SK-N-SH (cell line): ENCODE measurements at regions not wholly inside any gene's neighbourhood (a gene's known extent, or its start where the extent isn't known, plus 50 kb on each side); places are given as distances from the start of the nearest gene placed in this dataset.
A peak's percentile ranks its signal among the peaks of the same experiment; 100 is the strongest.

Source experiments
- CTCF ChIA-PET: fragments of 300-600, 350-600 bp; formaldehyde crosslinking; extraction: SDS; loops from one replicate; lab custom pipeline; 2021; lab: Yijun Ruan, JAX
- POLR2A ChIA-PET: fragments of 350-600 bp; sonication (Branson Sonifier 250); formaldehyde crosslinking; extraction: SDS; loops from one replicate; lab custom pipeline; 2020; ENCODE audit warnings: antibody characterized with exemption, inconsistent platforms; lab: Yijun Ruan, JAX
- DNase-seq: peaks from one replicate; pipeline ENCODE4 v3.0.0; 2012
- H2AFZ ChIP-seq: fragments of 200-600 bp; sonication (generic); 2 replicates; pipeline ENCODE4 v1.8.1; 2016; ENCODE audit warnings: antibody characterized with exemption, mild to moderate bottlenecking, low read depth
- H3F3A ChIP-seq: fragments of 200-600 bp; sonication (generic); replicated peaks from 2 replicates; pipeline ENCODE3; 2016; ENCODE audit warnings: antibody characterized with exemption, mild to moderate bottlenecking; ENCODE audit not compliant: insufficient read depth
- H3K27ac ChIP-seq, 2 experiments: fragments of 200-500 bp in 1 of 2; fragments of 200-600 bp in 1 of 2; sonication (Bioruptor generic) in 1 of 2; sonication (generic), shearing (Covaris generic) in 1 of 2; 2 replicates each; pipeline versions ENCODE4 v1.5.1 to v1.6.1; 2014 to 2016; ENCODE audit warnings: low read depth in 2 of 2, inconsistent platforms in 1 of 2, low read length in 1 of 2, mild to moderate bottlenecking in 1 of 2, mixed read lengths in 1 of 2
- H3K27me3 ChIP-seq: fragments of 200-600 bp; sonication (generic), shearing (Covaris generic); 2 replicates; pipeline ENCODE4 v1.6.1; 2016; ENCODE audit warnings: mixed run types; ENCODE audit not compliant: insufficient read depth
- H3K36me3 ChIP-seq, 2 experiments: fragments of 200-500 bp in 1 of 2; fragments of 200-600 bp in 1 of 2; sonication (Bioruptor generic) in 1 of 2; sonication (generic) in 1 of 2; replicated peaks in 1 of 2; 2 replicates each; pipeline versions ENCODE3 to v1.5.1; 2014 to 2016; ENCODE audit warnings: low read length in 1 of 2, mild to moderate bottlenecking in 1 of 2; ENCODE audit not compliant: insufficient read depth in 2 of 2, control insufficient read depth in 1 of 2
- H3K4me1 ChIP-seq, 2 experiments: fragments of 200-500 bp in 1 of 2; fragments of 200-600 bp in 1 of 2; sonication (Bioruptor generic) in 1 of 2; sonication (generic), shearing (Covaris generic) in 1 of 2; 2 replicates each; pipeline versions ENCODE4 v1.5.1 to v1.6.1; 2014 to 2016; ENCODE audit warnings: low read depth in 1 of 2, low read length in 1 of 2, mixed run types in 1 of 2; ENCODE audit not compliant: insufficient read depth in 2 of 2, control insufficient read depth in 1 of 2
- H3K4me2 ChIP-seq: fragments of 200-600 bp; sonication (generic), shearing (Covaris generic); 2 replicates; pipeline ENCODE4 v1.6.1; 2017; ENCODE audit warnings: mixed run types
- H3K4me3 ChIP-seq, 2 experiments: fragments of 200-500 bp in 1 of 2; fragments of 200-600 bp in 1 of 2; sonication (Bioruptor generic) in 1 of 2; sonication (generic), shearing (Covaris generic) in 1 of 2; 2 replicates each; pipeline versions ENCODE4 v1.5.1 to v1.8.1; 2014 to 2016; ENCODE audit warnings: low read depth in 2 of 2, inconsistent platforms in 1 of 2, low read length in 1 of 2, mild to moderate bottlenecking in 1 of 2, mixed read lengths in 1 of 2, moderate library complexity in 1 of 2
- H3K79me2 ChIP-seq: fragments of 200-600 bp; sonication (generic); 2 replicates; pipeline ENCODE4 v1.8.1; 2017; ENCODE audit warnings: mild to moderate bottlenecking; ENCODE audit not compliant: insufficient read depth
- H3K9ac ChIP-seq: fragments of 200-600 bp; sonication (generic); 2 replicates; pipeline ENCODE4 v1.6.1; 2017; ENCODE audit warnings: mixed run types
- H3K9me2 ChIP-seq: fragments of 200-600 bp; sonication (generic); 2 replicates; pipeline ENCODE4 v1.6.1; 2017; ENCODE audit warnings: mixed run types
- H3K9me3 ChIP-seq: fragments of 200-600 bp; sonication (generic); 2 replicates; pipeline ENCODE4 v1.6.1; 2017; ENCODE audit warnings: mixed run types, mild to moderate bottlenecking, moderate library complexity
- H4K20me1 ChIP-seq: fragments of 200-600 bp; sonication (generic); 2 replicates; pipeline ENCODE4 v1.6.1; 2017; ENCODE audit warnings: mild to moderate bottlenecking, mixed run types; ENCODE audit not compliant: insufficient read depth
- CHD2 ChIP-seq: fragments of 150-350 bp; IDR thresholded peaks from 2 replicates; pipeline ENCODE4 v1.6.1; 2018; ENCODE audit warnings: low read length; ENCODE audit not compliant: partially characterized antibody
- CTCF ChIP-seq: fragments of 200-600 bp; sonication (generic); IDR thresholded peaks from 2 replicates; pipeline ENCODE4 v1.6.1; 2017; ENCODE audit warnings: antibody characterized with exemption, mild to moderate bottlenecking, moderate library complexity
- ELF1 ChIP-seq: IDR thresholded peaks from 2 replicates; pipeline ENCODE4 v1.4.0; 2012
- EP300 ChIP-seq, 2 experiments: IDR thresholded peaks; 2 replicates each; pipeline versions ENCODE4 v1.4.0 to v1.6.1; 2012; ENCODE audit warnings: borderline replicate concordance in 1 of 2, low read depth in 1 of 2, low read length in 1 of 2
- FOSL2 ChIP-seq: IDR thresholded peaks from 2 replicates; pipeline ENCODE4 v1.4.0; 2012; ENCODE audit warnings: low read depth, mild to moderate bottlenecking, moderate library complexity, borderline replicate concordance
- FOXM1 ChIP-seq: IDR thresholded peaks from 2 replicates; pipeline ENCODE4 v1.4.0; 2012; ENCODE audit warnings: low read depth, mild to moderate bottlenecking
- GABPA ChIP-seq: IDR thresholded peaks from 2 replicates; pipeline ENCODE4 v1.4.0; 2012; ENCODE audit warnings: low read depth, mild to moderate bottlenecking
- IRF3 ChIP-seq: fragments of 150-350 bp; IDR thresholded peaks from 2 replicates; pipeline ENCODE4 v1.6.1; 2016; ENCODE audit warnings: mild to moderate bottlenecking, low read depth, low read length
- JUND ChIP-seq: IDR thresholded peaks from 2 replicates; pipeline ENCODE4 v1.4.0; 2012
- MAX ChIP-seq: IDR thresholded peaks from 2 replicates; pipeline ENCODE4 v1.4.0; 2012; ENCODE audit warnings: low read depth
- NFIC ChIP-seq: IDR thresholded peaks from 2 replicates; pipeline ENCODE4 v1.4.0; 2012; ENCODE audit warnings: borderline replicate concordance
- NRF1 ChIP-seq: IDR thresholded peaks from 2 replicates; pipeline ENCODE4 v1.6.1; 2012; ENCODE audit warnings: low read depth, mild to moderate bottlenecking, low read length
- PBX3 ChIP-seq: IDR thresholded peaks from 2 replicates; pipeline ENCODE4; 2012
- RXRA ChIP-seq: IDR thresholded peaks from 2 replicates; pipeline ENCODE4 v1.4.0; 2012; ENCODE audit warnings: low read depth, mild to moderate bottlenecking, borderline replicate concordance
- TAF1 ChIP-seq: IDR thresholded peaks from 2 replicates; pipeline ENCODE4 v1.6.1; 2012; ENCODE audit warnings: low read depth, mild to moderate bottlenecking, low read length, moderate library complexity, borderline replicate concordance
- TCF12 ChIP-seq: IDR thresholded peaks from 2 replicates; pipeline ENCODE4 v1.4.0; 2012
- TEAD4 ChIP-seq: IDR thresholded peaks from 2 replicates; pipeline ENCODE4 v1.4.0; 2012; ENCODE audit warnings: mild to moderate bottlenecking, borderline replicate concordance; ENCODE audit not compliant: insufficient read depth
- ZBTB33 ChIP-seq: IDR thresholded peaks from 2 replicates; pipeline ENCODE4 v1.4.0; 2012; ENCODE audit warnings: low read depth, borderline replicate concordance
- WGBS: methylation state at CpG from one replicate; pipeline ENCODE4 v1.1.6; 2017; ENCODE audit warnings: low lambda C conversion rate; 5-methylcytosine and 5-hydroxymethylcytosine counted together

GRCh38 chr1:184160236-184160635 is 108.7 kb downstream of the TSEN15 start:
- no peaks in the 10 kb centered on the region for H4K20me1 ChIP-seq
- no peak overlapping the region for H2AFZ ChIP-seq
- no peaks in the 10 kb centered on the region for H3K9me3 ChIP-seq
- H3K79me2 ChIP-seq: no peaks in the 10 kb centered on the region
- DNase-seq: no peak
- no peak overlapping the region for H3K4me3 ChIP-seq
- TF ChIP-seq EP300 (IDR thresholded peaks at IDR 0.05; ENCODE audit: borderline replicate concordance in 1 of 2, low read depth in 1 of 2, low read length in 1 of 2): peak in 1 of 2 experiments; percentile 78; a peak in 2 of 4 replicates
- no peak for TF ChIP-seq IRF3
- peak; percentile 93 for TF ChIP-seq TCF12
- peak; percentile 86 for TF ChIP-seq JUND
- TF ChIP-seq NRF1: no peak
- TF ChIP-seq RXRA: peak; percentile 47; the same call in 1 of the 2 replicates
- 0 out of 2 replicates have a peak, but pooled peaks have one; percentile 22 for TF ChIP-seq ELF1
- TF ChIP-seq CHD2: no peak
- TF ChIP-seq ZBTB33: peak; percentile 72; the same call in 1 of the 2 replicates
- peak; percentile 80 for TF ChIP-seq FOSL2
- peak; percentile 61; the same call in 1 of the 2 replicates for TF ChIP-seq TEAD4
- peak; percentile 90 for TF ChIP-seq PBX3
- TF ChIP-seq GABPA: no peak
- no peak for TF ChIP-seq TAF1
- 0 out of 2 replicates have a peak, but pooled peaks have one; percentile 42 for TF ChIP-seq FOXM1
- 0 out of 2 replicates have a peak, but pooled peaks have one; percentile 35 for TF ChIP-seq MAX
- TF ChIP-seq NFIC: peak; percentile 71
- no peak for TF ChIP-seq CTCF
- no peaks in the 10 kb centered on the region for H3K27me3 ChIP-seq
- ChIA-PET CTCF (no interaction called here), POLR2A (no interaction called here)
- peaks cover 37% of the 10 kb centered on the region for H3F3A ChIP-seq
- H3K4me1 ChIP-seq: peaks cover 9 to 29% of the 10 kb centered on the region in 2 experiments; a peak in 3 of 4 replicates
- WGBS: 27% methylated on average over 2 of the region's 2 CpGs
- no peak overlapping the region for H3K9ac ChIP-seq
- H3K36me3 ChIP-seq: no peaks in the 10 kb centered on the region
- no peaks in the 10 kb centered on the region for H3K9me2 ChIP-seq
- H3K4me2 ChIP-seq: peak overlapping the region; percentile 43; the same call in 1 of the 2 replicates
- H3K27ac ChIP-seq: peak overlapping the region; percentile 53 to 89; a peak in 3 of 4 replicates
